GM18511 (cell line): ENCODE measurements at regions not wholly inside any gene's neighbourhood (a gene's known extent, or its start where the extent isn't known, plus 50 kb on each side); places are given as distances from the start of the nearest gene placed in this dataset.

Experiments
- ATAC-seq: cut with Tn5 transposase; IDR thresholded peaks from one replicate; pipeline ENCODE4 v1.9.1; 2021; ENCODE audit warnings: mild to moderate bottlenecking, moderate library complexity; ENCODE audit not compliant: unreplicated experiment

- ATAC-seq, result no peak
These were observed 718.8 kb upstream of the SGCG start for GRCh38 chr13:22461854-22462490.

GRCh38 chr13:22463089-22463488 lies 717.7 kb upstream of the SGCG start:
- no peak for ATAC-seq

DNA sequence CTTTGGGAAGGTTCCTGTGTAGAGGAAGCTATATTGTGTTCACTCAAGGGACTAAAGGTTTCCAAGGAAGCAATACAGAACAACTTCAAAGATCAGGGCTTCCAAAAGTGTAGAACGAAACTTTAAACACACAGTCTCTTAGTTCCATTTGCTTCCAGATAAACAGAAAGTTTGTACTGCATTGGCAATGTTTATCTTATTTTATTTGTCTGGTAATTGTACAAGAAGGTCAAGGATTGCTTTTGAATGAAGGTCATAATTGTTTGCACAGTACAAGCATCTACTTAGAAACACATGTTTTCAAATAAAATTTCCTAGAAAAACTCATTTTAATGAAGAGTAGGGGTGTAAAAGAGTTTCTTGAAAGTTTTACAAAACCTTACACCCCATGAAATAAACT lies 712.7 kb upstream of the SGCG start:
- ATAC-seq, result no peak

DNA sequence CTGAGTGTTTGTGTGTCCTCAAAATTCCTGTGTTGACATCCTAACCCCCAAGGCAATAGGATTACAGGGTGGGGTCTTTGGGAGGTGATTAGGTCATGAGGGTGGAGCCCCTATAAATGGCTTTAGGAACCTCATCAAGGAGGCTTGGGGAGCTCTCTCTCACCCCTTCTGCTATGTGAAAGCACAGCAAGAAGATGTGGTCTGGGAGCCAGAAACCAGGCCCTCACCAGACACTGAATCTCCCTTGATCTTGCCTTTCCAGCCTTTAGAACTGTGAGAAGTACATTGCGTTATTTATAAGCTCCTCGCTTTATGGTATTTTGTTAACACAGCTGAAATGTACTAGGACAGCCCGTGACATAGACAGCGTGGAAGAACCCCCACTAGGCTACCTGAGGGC lies 712.0 kb upstream of the SGCG start:
- ATAC-seq, result no peak

- ATAC-seq, result no peak
These were observed 711.3 kb upstream of the SGCG start for GRCh38 chr13:22469452-22469851.

DNA sequence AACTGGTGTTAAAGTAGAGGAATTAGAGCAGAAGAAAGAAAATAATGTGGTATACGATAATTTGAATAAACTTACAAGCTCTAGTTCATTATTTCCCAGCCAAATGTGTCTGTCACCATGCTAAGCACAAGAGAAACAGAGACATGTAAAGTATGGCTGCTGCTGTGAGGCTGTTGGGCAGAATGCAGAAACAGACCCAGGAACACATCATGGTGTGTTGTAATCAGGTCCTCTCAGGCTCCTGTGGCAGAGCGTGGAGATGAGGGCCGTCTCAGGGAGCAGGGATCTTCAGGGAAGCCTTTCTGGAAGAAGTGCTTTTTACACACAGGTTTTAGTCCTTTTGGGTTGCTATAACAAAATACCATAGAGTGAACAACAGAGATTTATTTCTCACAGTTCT lies 710.7 kb upstream of the SGCG start:
- no peak for ATAC-seq

DNA sequence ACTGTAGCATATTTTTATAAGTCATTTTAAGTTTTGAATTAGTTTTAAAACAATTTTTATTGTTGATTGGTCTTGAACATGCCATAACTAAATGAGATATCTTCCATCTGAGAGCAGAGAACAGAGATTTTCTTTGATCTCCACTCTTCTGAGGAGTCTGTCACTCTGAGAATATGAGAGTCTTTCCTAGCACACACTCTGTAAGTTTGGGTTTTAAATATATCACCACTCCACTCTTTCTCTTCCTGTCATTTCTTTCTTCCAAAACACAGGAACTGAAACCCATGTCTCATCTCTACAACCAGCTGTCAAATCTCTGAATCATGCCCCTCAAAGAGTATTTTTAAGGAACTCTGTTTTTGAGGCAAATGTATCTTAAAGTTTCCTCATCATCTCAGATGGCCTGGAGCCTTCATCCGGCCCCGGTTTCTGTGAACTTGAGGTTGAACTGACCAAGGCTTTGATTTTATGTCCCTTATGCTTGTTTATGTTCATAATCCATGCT lies 698.2 kb upstream of the SGCG start:
- ATAC-seq, result no peak

DNA sequence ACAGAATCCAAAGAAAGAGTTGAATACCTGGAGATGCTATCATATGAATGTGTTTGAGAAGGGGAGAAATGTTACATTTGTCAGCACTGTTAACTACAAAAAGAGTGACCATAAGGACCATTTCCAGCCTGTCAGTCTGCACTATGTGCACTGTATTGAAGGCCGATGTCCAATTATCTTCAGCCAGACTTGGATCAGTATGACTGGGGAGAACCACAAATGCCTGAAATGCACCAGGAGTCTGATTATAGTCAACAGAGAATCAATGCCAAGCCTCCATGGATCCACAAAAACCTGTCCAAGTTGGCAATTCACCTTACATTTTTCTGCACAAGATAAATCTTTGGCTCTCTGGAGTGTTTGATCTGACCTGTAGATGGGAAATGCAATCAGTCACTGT lies 697.5 kb upstream of the SGCG start:
- no peak for ATAC-seq

DNA sequence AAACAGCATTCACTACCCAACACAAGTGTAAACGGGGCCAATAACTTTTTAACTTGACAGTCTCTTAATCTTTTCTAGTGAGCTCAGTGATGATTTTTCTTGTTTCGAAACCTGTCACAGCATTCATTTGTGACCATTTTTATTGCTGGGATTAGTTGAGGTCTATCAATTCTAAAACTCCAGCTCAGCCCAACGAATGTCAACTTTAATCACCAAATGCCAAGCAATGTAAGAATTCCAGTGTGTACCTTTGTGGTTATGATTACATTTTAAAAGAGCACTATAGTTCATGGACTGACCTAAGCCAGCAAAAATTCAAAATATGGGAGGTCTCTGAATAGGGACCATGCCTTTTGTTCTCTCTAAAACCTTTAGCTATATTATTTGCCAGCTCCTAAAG lies 694.3 kb upstream of the SGCG start:
- ATAC-seq, result no peak

- no peak for ATAC-seq
These were observed 692.8 kb upstream of the SGCG start for GRCh38 chr13:22487932-22488331.

DNA sequence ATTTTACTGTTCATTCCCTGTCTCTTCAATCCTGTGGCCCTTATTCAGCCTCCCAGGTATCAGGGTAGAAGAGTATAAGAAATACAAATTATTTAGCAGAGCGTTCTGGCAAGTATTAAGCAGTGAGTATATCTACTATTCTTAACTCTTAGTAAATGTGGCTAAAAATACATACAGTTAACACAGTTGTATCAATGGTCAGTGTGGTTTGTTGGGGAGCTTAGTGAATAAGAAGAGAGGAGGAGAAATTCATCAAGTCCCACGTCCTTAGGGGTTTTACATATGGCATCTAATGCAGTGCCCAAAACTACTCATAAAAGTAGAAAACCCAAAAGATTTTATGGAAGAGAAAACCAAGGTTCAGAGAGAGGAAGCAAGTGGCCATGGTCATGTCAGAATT lies 691.0 kb upstream of the SGCG start:
- no peak for ATAC-seq

- ATAC-seq, result no peak
These were observed 685.0 kb upstream of the SGCG start for GRCh38 chr13:22495819-22496218.

GRCh38 chr13:22496803-22497508 lies 683.8 kb upstream of the SGCG start:
- ATAC-seq, result no peak

DNA sequence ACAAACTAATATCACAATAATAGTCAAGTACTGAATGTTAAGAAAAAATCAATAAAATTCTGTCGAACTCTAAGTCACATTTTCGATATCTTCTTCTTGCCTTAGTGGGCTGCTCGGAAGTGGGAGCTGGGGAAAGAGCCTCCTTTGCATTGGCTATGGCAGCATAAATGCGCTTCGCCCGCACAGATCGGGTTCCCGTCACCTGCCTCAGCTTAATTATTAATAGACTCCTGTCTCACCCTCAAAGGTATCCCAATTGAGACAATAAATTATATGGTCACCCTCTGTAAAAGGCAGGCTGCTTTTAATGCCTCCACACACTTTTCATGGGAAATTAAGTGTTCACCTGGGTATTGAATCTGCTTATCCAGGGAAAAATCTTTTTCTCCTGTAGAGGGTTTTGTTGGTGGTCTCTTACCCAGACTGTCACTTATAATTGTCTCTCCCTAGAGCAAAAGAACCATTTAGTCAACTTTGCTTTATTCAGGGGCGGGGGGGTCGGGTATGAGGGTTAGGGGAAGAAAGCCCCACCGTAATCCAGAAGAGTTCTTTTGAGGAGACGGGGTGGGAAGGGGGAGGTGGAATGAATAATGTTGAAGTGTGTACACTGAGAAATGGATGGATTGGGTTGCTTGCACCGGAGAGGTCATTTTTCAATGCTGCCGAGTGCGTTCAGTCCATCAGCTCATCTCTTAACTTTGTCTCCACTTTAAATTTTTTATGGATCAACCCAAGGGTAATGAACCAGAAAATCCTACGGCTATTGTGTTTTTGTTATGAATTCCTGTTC lies 682.6 kb upstream of the SGCG start:
- ATAC-seq, result no peak

DNA sequence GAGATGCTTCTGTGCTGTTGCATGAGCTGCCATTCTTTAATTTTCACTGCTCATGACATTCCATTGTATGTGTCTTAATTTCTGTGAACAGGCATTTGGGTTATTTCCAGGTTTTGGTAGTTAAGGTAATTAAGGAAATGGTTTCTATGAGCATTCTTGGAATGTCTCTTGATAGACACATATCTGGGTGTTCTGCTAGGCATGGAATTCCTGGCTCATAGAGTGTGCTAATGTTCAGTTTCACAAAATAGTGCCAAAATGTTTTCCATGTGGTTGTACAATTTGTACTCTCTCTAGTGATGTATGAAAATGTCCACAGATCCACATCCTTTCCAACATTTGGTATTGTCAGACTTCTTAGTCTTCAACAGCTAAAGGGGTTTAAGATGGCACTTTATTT lies 680.9 kb upstream of the SGCG start:
- no peak for ATAC-seq

GRCh38 chr13:22505489-22505888 lies 675.3 kb upstream of the SGCG start:
- no peak for ATAC-seq

DNA sequence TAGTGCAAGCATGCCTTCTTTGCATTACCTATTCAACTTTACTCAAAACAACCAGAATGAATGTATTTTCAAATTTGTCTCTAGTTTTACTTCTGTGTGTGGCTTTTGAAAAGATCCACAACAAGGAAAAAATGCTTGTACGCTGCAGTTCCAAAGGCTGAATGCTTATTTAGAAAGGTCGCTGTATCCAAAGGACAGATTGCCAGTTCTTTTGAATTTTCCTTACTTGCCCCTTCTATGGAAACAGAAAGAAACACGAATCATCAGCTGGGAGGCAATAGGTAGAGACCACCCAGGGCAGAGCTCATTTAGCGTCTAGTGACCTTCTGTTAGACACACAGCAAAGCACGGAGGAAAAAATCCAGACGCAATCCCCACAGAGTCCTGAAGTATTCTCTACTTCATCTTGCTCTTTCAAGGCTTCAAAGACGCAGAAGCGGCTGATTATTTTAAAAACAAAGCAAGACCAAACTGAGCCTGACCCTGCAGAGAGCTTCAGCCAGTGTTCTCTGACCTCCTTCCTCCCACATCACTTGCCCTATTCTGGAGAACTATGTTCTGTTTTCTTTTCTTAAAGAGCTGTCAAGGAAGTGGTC lies 674.6 kb upstream of the SGCG start:
- ATAC-seq, result no peak

DNA sequence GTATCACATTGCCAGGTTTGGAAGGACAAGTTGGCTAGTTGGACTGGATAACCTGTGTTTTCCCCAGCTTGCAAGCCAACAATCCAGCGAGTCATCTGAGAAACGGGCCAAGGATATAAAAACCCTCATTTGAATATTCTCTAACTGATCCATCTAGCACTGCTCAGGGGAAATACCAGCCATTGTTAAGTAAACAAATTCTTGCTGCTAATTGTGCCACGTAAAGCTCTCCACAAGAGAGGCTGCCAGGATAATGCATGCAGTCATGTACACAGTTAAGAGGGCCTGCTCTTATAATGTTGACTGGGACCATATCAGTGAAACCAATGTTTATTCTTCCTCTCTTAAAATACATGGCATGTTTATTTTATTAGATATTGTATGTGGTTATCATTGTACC lies 663.2 kb upstream of the SGCG start:
- ATAC-seq, result no peak

- no peak for ATAC-seq
These were observed 643.9 kb upstream of the SGCG start for GRCh38 chr13:22536851-22537250.

- no peak for ATAC-seq
These were observed 642.4 kb upstream of the SGCG start for GRCh38 chr13:22538400-22538799.

GRCh38 chr13:22549126-22549525 lies 631.7 kb upstream of the SGCG start:
- no peak for ATAC-seq

DNA sequence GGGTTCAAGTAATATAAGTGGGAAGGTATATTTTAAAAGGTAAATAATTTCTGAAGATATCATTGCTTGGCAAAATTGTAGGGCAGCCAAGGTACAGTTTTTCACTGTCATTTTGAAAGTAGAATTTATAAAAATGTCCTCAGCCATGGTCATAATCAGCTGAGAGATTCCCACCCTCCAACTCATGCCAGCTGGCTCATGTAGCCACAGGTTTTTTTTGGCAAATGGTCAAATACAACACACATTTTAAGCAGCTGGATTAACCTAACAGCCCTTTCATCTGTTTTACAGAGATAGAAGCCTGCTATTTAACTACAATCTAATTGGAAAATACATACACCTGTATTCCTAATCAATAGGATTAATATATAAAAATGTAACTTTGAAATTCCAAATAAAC lies 619.2 kb upstream of the SGCG start:
- ATAC-seq, result no peak
